ENCODE measurements at regions not wholly inside any gene's neighbourhood (a gene's known extent, or its start where the extent isn't known, plus 50 kb on each side); places are given as distances from the start of the nearest gene placed in this dataset.

- H3K36me3 ChIP-seq (replicated peaks), result no peaks in the 10 kb centered on the region
- H3K4me1 ChIP-seq, result peaks cover 10% of the 10 kb centered on the region
- no peaks in the 10 kb centered on the region for H3K9me3 ChIP-seq
- no peak for DNase-seq (ENCODE audit: low spot score in 2 of 2)
- no peak overlapping the region for H3K4me3 ChIP-seq
- in situ Hi-C loops (cut with MboI; ENCODE audit: low sequenced_read_pairs), result no loop called here
- no peaks in the 10 kb centered on the region for H3K27me3 ChIP-seq (ENCODE audit: low read depth)
Observed at GRCh38 chr9:12874395-12874794, 99.6 kb downstream of the LURAP1L start.

GRCh38 chr9:12875191-12875590, 100.4 kb downstream of the LURAP1L start:
- DNase-seq (ENCODE audit: low spot score in 2 of 2), result no peak
- no peaks in the 10 kb centered on the region for H3K36me3 ChIP-seq (replicated peaks)
- H3K4me3 ChIP-seq, result no peak overlapping the region
- peaks cover 10% of the 10 kb centered on the region for H3K4me1 ChIP-seq
- no peaks in the 10 kb centered on the region for H3K9me3 ChIP-seq
- no peaks in the 10 kb centered on the region for H3K27me3 ChIP-seq (ENCODE audit: low read depth)
- in situ Hi-C loops (cut with MboI; ENCODE audit: low sequenced_read_pairs), result loop anchor here (25.0 kb wide), 1 partner anchor 163 kb away; no protein-coding TSS in a partner anchor

- Histone ChIP-seq H3K27me3 (ENCODE audit: low read depth) (no peaks in the 10 kb centered on the region), H3K4me3 (no peak overlapping the region), H3K4me1 (peaks cover 8% of the 10 kb centered on the region), H3K9me3 (no peaks in the 10 kb centered on the region), H3K36me3 (replicated peaks) (no peaks in the 10 kb centered on the region)
- DNase-seq (ENCODE audit: low spot score in 2 of 2), result no peak
- in situ Hi-C loops (cut with MboI; ENCODE audit: low sequenced_read_pairs), result loop anchor here (25.0 kb wide), 1 partner anchor 165 kb away; no protein-coding TSS in a partner anchor
Observed at GRCh38 chr9:12876872-12877271, 102.1 kb downstream of the LURAP1L start.

GRCh38 chr9:12878351-12878978, 103.6 kb downstream of the LURAP1L start:
- Histone ChIP-seq H3K27me3 (ENCODE audit: low read depth) (no peaks in the 10 kb centered on the region), H3K4me1 (no peaks in the 10 kb centered on the region), H3K9me3 (no peaks in the 10 kb centered on the region), H3K4me3 (no peak overlapping the region), H3K36me3 (replicated peaks) (no peaks in the 10 kb centered on the region)
- in situ Hi-C loops (cut with MboI; ENCODE audit: low sequenced_read_pairs), result loop anchor here (25.0 kb wide), 1 partner anchor 166 kb away; no protein-coding TSS in a partner anchor
- no peak for DNase-seq (ENCODE audit: low spot score in 2 of 2)

- no peak for DNase-seq (ENCODE audit: low spot score in 2 of 2)
Observed at GRCh38 chr9:12879961-12880360, 105.1 kb downstream of the LURAP1L start.

GRCh38 chr9:12880406-12881015, 105.7 kb downstream of the LURAP1L start:
- in situ Hi-C loops (cut with MboI; ENCODE audit: low sequenced_read_pairs), result loop anchor here (25.0 kb wide), 1 partner anchor 168 kb away; no protein-coding TSS in a partner anchor
- H3K9me3 ChIP-seq, result no peaks in the 10 kb centered on the region
- no peaks in the 10 kb centered on the region for H3K36me3 ChIP-seq (replicated peaks)
- H3K4me1 ChIP-seq, result no peaks in the 10 kb centered on the region
- no peak overlapping the region for H3K4me3 ChIP-seq
- DNase-seq (ENCODE audit: low spot score in 2 of 2), result no peak
- H3K27me3 ChIP-seq (ENCODE audit: low read depth), result no peaks in the 10 kb centered on the region

More at GRCh38 chr9:12879961-12880360, 105.1 kb downstream of the LURAP1L start:
- in situ Hi-C loops (cut with MboI; ENCODE audit: low sequenced_read_pairs), result loop anchor here (25.0 kb wide), 1 partner anchor 168 kb away; no protein-coding TSS in a partner anchor
- no peak overlapping the region for H3K4me3 ChIP-seq
- no peaks in the 10 kb centered on the region for H3K36me3 ChIP-seq (replicated peaks)
- H3K9me3 ChIP-seq, result no peaks in the 10 kb centered on the region
- no peaks in the 10 kb centered on the region for H3K27me3 ChIP-seq (ENCODE audit: low read depth)
- H3K4me1 ChIP-seq, result no peaks in the 10 kb centered on the region

GRCh38 chr9:12882430-12882829, 107.6 kb downstream of the LURAP1L start:
- in situ Hi-C loops (cut with MboI; ENCODE audit: low sequenced_read_pairs), result loop anchor here (25.0 kb wide), 1 partner anchor 170 kb away; no protein-coding TSS in a partner anchor
- Histone ChIP-seq H3K27me3 (ENCODE audit: low read depth) (no peaks in the 10 kb centered on the region), H3K4me3 (no peak overlapping the region), H3K36me3 (replicated peaks) (no peaks in the 10 kb centered on the region), H3K4me1 (no peaks in the 10 kb centered on the region), H3K9me3 (no peaks in the 10 kb centered on the region)
- DNase-seq (ENCODE audit: low spot score in 2 of 2), result no peak

GRCh38 chr9:12884736-12885395, 110.0 kb downstream of the LURAP1L start:
- DNase-seq (ENCODE audit: low spot score in 2 of 2), result peak in 1 of 2 experiments; percentile 47
- in situ Hi-C loops (cut with MboI; ENCODE audit: low sequenced_read_pairs), result loop anchor here (25.0 kb wide), 1 partner anchor 173 kb away; no protein-coding TSS in a partner anchor
- H3K4me1 ChIP-seq, result no peaks in the 10 kb centered on the region
- H3K27me3 ChIP-seq (ENCODE audit: low read depth), result no peaks in the 10 kb centered on the region
- H3K36me3 ChIP-seq (replicated peaks), result no peaks in the 10 kb centered on the region
- H3K9me3 ChIP-seq, result no peaks in the 10 kb centered on the region
- H3K4me3 ChIP-seq, result no peak overlapping the region

GRCh38 chr9:12889402-12890106, 114.7 kb downstream of the LURAP1L start:
- no peaks in the 10 kb centered on the region for H3K9me3 ChIP-seq
- no peak for DNase-seq (ENCODE audit: low spot score in 2 of 2)
- no peaks in the 10 kb centered on the region for H3K36me3 ChIP-seq (replicated peaks)
- no peaks in the 10 kb centered on the region for H3K4me1 ChIP-seq
- H3K27me3 ChIP-seq (ENCODE audit: low read depth), result no peaks in the 10 kb centered on the region
- no peak overlapping the region for H3K4me3 ChIP-seq
- in situ Hi-C loops (cut with MboI; ENCODE audit: low sequenced_read_pairs), result loop anchor here (25.0 kb wide), 1 partner anchor 177 kb away; no protein-coding TSS in a partner anchor

- no peaks in the 10 kb centered on the region for H3K36me3 ChIP-seq (replicated peaks)
- DNase-seq (ENCODE audit: low spot score in 2 of 2), result no peak
- no peaks in the 10 kb centered on the region for H3K4me1 ChIP-seq
- H3K27me3 ChIP-seq (ENCODE audit: low read depth), result no peaks in the 10 kb centered on the region
- no peaks in the 10 kb centered on the region for H3K9me3 ChIP-seq
- in situ Hi-C loops (cut with MboI; ENCODE audit: low sequenced_read_pairs), result loop anchor here (25.0 kb wide), 1 partner anchor 179 kb away; no protein-coding TSS in a partner anchor
- no peak overlapping the region for H3K4me3 ChIP-seq
Observed at GRCh38 chr9:12891588-12891987, 116.8 kb downstream of the LURAP1L start.

- no peak for DNase-seq (ENCODE audit: low spot score in 2 of 2)
- H3K4me1 ChIP-seq, result no peaks in the 10 kb centered on the region
- no peak overlapping the region for H3K4me3 ChIP-seq
- in situ Hi-C loops (cut with MboI; ENCODE audit: low sequenced_read_pairs), result no loop called here
- H3K9me3 ChIP-seq, result no peaks in the 10 kb centered on the region
- no peaks in the 10 kb centered on the region for H3K36me3 ChIP-seq (replicated peaks)
- H3K27me3 ChIP-seq (ENCODE audit: low read depth), result no peaks in the 10 kb centered on the region
Observed at GRCh38 chr9:12903316-12903715, 128.5 kb downstream of the LURAP1L start.

GRCh38 chr9:12904261-12905000, 129.6 kb downstream of the LURAP1L start:
- in situ Hi-C loops (cut with MboI; ENCODE audit: low sequenced_read_pairs), result no loop called here
- no peaks in the 10 kb centered on the region for H3K9me3 ChIP-seq
- no peaks in the 10 kb centered on the region for H3K4me1 ChIP-seq
- no peaks in the 10 kb centered on the region for H3K36me3 ChIP-seq (replicated peaks)
- H3K27me3 ChIP-seq (ENCODE audit: low read depth), result no peaks in the 10 kb centered on the region
- DNase-seq (ENCODE audit: low spot score in 2 of 2), result no peak
- no peak overlapping the region for H3K4me3 ChIP-seq

- no peak for DNase-seq (ENCODE audit: low spot score in 2 of 2)
- in situ Hi-C loops (cut with MboI; ENCODE audit: low sequenced_read_pairs), result no loop called here
- no peaks in the 10 kb centered on the region for H3K9me3 ChIP-seq
- H3K4me3 ChIP-seq, result no peak overlapping the region
- no peaks in the 10 kb centered on the region for H3K4me1 ChIP-seq
- no peaks in the 10 kb centered on the region for H3K27me3 ChIP-seq (ENCODE audit: low read depth)
- H3K36me3 ChIP-seq (replicated peaks), result no peaks in the 10 kb centered on the region
Observed at GRCh38 chr9:12906646-12907045, 131.8 kb downstream of the LURAP1L start.
